ENCODE measurements at regions not wholly inside any gene's neighbourhood (a gene's known extent, or its start where the extent isn't known, plus 50 kb on each side); places are given as distances from the start of the nearest gene placed in this dataset.

DNA sequence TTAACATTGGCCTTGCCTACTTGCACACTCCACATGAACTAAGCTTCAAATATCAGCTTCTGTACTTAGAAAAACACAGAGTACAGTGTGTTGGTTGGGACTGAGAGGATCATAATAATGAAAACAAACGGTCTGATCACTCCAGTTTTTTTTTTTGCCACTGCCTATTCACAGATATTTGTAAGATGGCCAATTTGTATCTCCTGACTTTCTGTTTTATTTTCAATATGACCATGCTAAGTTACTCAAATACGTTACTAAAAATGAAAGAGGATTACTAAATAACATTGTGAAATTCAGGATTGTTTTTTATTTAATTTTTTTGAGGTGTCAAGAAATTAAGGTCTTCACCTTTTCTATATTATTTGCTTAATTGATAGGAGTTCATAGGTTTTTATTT, 595.1 kb downstream of the TUSC7 start:
- DNase-seq (ENCODE audit: low read depth), result no peak

DNA sequence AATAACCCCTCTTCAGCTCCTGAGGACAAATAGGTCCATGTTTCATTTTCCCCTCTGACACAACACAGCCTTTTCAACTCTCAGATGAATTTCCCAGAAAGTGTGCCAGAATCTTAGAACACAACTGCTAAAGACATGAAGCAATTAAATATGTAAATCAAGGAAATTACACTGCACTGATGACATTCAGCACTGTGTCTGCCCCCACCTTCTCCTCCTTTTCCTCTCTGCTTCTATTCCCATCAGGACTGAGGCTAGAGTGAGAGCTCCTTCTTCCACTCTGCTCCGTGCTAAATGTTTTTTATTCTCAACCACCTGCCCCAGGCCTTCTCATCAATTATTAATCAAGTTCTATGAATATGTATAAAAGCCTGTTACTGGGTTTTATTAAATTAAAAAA, 596.1 kb downstream of the TUSC7 start:
- no peak for DNase-seq (ENCODE audit: low read depth)

DNA sequence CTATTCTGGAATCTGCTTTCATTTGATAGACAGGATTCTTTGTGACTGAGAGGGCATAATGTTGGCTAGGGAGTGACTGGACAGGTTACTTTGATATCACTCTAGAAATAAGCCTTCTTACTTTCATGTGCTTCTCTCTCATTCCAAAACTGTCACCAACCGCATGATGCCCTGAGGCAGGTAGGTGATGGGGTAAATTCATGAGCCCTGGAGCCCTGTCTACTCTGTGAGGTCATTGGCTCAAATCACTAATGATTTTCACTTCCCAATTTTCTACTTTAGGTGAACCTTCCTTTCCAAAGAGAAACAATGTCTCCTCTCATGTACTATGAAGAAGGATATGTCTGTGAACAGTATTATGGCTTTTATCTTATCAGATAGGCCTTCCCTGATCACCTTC, 596.7 kb downstream of the TUSC7 start:
- DNase-seq (ENCODE audit: low read depth), result no peak

DNA sequence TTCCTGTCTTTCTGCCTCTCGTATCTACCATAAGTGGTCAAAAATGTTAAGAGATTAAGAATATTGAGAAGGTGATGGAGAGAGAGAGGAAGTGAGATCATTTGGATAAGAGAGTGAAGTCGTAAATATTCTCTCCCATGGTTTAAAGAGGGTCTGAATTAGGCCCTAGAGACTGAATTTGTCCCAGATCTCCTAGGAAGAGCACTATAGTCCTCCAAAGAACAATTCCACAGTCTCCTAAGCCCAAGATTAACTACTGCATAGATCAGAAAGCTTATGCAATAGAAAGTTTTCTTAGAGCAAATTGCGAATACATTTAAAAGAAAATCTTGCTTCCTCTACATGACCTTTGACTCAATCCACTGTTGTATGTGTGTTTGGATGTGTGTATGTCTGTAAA, 598.8 kb downstream of the TUSC7 start:
- no peak for DNase-seq (ENCODE audit: low read depth)

DNA sequence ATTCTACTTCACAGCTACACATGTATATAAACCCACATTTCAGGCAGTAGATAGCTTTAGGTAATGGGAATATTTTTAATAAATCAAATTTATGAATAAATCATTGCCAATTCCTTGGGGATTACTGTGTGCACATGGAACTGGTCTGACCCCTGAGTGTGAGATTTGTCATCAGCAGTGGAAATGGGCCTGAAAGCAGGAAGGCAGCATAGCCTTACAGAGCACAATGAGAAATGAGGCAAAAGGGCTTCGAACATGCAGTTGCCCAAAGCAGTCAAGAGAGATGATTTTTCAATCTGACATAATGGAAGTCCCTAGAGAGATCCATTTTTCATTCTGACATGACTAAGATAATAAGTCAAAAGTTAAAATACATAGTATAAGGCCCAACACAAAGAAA, 599.2 kb downstream of the TUSC7 start:
- DNase-seq (ENCODE audit: low read depth), result no peak

DNA sequence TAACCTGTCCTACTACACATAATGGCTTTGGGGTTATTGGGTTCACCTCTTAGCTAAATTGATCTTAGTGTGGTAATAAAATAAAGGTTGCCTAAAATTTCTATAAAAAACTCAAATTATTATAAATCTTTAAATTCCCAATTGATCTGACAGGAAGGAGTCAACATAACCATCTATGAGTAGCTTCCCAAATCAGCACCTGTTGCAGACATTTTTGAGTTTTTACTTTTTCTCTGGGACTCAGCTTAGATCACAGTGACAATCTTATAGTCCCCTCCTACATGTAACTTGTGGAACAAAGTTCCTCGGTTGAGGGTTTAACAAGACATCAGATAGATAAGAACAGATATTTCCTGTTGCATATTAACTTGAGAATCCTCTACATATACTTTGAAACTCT, 601.0 kb downstream of the TUSC7 start:
- no peak for DNase-seq (ENCODE audit: low read depth)

DNA sequence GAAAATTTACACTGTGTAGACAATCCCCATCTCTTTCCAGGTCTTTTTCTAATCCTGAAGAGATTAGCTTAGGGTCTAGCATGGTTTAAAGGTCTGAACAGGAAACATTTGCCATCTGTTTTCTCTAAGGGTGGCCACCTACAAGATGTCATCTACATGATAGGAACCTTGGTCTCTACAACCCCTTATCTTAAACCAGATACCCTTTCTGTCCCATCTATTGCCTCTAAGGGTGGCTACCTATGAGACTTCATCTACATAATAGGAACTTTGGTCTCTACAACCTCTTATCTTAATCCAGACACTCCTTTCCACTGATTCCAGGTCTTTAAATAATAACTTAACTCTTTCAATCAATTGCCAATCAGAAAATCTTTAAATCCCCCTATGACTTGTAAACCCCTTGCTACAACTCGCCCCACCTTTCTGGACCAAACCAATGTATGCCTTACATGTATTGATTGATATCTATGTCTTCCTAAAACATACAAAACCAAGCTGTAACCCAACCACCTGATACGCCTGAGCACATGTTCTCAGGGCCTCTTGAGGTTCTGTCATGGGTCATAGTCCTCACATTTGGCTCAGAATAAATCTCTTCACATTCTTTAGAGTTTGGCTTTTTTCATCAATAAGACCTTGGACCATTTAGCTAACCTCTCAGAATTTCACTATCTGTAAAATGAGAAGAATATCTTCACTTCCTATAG, 605.0 kb downstream of the TUSC7 start:
- no peak for DNase-seq (ENCODE audit: low read depth)

DNA sequence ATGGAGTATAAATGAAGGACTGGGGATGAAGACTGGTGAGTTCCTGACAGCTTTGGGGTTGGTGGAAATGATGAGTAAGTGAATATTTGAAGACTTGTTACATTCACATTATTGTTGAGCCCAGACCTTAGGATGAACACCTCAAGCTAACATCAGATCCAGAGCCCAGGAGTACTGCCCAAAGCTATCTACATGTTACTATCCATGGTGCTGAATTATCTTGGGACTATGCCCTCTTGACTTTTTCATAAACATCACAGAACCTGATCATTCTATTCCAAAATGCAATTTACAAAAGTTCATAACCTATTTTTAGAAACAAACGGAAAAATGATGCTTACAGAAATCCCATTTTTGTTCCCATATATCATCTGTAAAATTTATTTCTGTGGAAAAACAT, 613.3 kb downstream of the TUSC7 start:
- no peak for DNase-seq (ENCODE audit: low read depth)

DNA sequence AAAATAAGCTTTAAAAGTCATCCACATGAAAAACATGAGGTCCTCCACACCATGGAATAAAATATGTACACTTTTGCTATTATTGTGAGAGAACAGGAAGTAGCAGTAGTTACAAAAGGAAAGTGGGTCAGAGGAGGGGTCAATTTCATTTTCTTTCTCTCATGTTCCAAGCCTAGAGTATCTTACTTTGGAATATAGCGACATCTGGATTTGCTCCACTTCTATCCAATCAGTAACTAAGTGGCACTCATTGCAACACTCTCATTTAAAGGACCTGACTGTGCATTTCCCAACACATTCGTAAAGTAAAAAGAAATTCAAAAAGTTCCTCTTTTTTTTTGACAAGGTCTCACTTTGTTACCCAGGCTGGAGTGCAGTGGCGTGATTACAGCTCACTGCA, 637.3 kb downstream of the TUSC7 start:
- no peak for DNase-seq (ENCODE audit: low read depth)

DNA sequence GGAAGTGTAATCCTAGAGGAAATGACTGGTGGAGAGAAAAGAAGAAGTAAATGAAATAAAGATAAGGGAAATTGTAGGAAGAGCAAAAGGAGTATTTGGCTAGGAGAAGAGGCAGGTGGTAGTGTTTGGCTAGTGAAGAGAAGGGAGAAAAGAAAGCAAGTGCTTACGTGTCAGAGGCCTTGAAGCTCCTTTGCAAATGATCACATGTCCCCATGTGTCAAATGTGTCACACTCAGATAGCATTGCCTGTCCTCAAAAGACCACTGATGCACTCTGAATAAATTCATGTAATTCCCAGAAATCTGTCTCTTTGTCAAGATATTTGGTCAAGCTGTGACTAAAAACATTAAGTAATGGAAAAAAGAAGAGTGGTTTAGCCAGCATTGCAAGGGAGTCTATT, 639.3 kb downstream of the TUSC7 start:
- DNase-seq (ENCODE audit: low read depth), result no peak

DNA sequence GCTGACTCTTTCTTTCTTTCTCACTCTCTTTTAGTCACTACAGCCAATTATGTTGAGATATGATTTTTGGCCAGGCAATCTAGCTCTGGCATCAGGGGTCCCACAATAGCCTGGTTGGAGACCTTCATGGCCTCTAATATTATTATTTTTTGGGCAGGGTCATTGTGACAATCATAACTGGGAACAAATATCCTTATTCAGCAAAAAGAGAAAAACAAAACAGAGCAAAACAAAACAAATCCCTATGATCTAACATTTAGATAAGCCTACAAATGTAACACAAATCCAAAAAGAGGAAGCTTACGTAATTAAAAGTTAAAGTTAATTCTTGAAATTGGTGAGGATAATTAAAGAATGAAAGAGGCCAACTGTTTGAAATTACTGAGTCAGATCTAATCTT, 640.0 kb downstream of the TUSC7 start:
- no peak for DNase-seq (ENCODE audit: low read depth)

DNA sequence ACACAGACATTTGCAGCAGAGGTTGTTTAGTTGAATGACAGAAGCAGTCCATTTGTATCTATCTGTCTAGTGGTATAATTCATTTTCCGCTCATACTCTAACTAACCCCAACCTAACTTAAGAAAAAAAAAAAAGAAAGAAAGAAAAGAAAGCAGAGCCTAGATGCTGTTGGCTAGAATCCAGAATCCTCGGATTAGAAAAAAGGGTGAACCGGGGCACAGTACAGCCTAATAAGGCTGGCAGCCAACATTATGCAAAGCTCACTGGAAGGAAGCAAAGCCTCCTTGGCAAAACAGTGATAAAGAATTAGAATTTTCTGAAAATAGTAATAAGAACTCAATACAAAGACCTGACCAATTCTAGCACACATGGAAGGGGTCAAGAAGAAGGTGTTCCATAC, 640.8 kb downstream of the TUSC7 start:
- DNase-seq (ENCODE audit: low read depth), result no peak

DNA sequence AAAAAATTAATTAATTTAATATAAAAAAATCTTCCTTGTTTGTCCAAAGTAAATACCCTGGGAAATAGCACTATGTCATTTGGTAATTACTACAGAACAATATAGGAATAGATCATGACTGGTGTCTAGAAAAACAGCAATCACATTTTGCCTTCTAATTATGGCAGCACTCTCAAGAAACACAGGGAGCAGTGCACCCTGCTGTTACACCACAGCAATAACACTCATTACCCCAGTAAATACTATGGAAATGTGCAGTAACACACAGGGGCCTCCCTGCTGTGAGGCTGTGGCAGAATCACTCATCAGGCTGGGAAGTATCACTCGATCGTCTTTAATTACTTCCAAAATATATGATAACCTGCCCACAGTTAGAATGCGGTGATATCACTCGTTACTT, 646.0 kb downstream of the TUSC7 start:
- no peak for DNase-seq (ENCODE audit: low read depth)

DNA sequence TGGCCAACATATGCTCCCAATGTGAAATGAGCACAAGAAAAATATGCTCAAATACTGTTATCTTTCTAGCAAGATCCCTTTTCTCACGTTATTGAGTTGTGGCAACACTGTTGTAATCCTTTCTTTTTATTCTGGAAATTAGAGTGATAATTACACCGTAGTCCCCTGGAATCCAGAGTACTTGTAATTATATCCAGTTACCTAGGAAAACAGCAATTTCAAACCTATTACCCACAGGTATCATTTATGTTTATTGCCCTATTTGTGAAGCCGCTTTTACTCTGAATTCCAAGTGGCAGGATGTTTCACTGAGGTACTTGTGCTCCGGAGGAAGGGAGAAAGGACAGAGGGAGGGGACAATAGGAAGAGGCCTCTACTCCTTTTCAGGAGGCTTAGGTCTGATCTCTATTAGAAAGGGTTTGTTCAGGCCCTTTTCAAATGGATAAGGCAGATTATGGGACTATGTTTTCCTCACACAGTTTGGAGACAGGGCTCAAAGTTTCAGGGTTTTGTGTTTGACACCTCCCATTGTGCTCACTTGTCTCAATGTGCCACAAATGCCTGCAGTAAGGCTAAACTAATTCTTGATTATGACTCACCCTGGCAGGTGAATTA, 646.6 kb downstream of the TUSC7 start:
- DNase-seq (ENCODE audit: low read depth), result no peak

DNA sequence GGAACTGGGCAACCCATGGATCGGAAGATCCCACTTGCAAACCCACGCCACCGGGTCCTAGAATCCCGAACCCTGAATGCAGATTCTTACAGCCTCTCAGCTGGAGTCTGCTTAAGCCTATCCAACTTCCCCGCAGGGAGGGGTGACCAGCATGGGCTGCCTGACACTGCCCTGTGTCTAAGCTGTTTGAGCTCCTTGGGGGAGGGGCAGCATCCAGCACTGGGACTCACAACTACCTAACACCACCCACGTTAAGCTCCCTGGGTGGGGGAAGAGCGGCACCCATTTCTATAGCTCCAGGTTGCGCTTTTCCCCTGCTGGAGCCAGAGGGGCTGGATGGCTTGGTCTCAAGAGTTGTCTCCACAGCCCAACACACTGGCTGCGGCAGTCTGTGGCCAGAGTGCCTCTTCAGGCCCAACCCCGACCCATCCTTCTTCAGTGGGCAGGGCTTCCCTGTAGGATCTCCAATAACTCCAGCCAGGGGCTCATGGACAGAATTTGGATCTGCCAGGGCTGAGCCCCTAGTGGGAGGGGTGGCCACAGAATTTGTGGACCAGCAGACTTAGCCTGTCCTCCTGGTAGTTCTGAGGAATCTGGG, 649.2 kb downstream of the TUSC7 start:
- DNase-seq (ENCODE audit: low read depth), result no peak

DNA sequence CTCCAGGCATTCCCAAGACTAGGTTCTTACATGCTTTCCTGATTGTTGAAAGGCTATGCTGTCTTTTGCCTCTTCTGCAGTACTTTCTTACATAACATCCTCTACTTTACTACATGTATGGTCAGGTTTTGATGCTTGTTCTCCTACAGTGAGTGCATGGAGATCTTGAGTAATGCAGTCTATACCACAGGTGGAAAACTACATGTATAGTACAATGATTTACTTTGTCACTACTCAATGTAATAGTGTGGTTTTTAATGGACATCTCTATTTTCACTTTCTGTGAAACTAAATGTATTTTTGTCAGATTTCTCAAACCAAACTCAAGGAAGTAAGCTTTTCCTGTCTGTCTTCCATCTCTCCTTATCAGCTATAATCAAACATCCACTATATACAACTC, 657.0 kb downstream of the TUSC7 start:
- DNase-seq (ENCODE audit: low read depth), result no peak

DNA sequence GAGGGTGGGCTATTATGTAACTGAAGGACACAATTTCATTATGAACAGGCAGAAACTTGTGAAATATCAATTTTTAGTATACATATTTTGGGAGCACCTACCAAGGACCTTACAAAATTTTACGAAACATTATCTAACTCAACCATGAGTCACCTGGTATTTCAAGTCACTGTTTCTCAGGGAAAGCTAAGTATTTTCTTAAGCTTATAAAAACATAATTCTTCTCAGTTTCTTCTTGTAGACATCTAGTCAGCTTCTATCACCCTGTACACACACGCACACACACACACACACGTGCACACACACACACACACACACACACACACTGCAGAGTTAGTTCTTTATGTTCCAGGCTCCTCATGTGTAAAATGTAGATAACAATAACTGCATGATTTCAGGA, 658.3 kb downstream of the TUSC7 start:
- no peak for DNase-seq (ENCODE audit: low read depth)

DNA sequence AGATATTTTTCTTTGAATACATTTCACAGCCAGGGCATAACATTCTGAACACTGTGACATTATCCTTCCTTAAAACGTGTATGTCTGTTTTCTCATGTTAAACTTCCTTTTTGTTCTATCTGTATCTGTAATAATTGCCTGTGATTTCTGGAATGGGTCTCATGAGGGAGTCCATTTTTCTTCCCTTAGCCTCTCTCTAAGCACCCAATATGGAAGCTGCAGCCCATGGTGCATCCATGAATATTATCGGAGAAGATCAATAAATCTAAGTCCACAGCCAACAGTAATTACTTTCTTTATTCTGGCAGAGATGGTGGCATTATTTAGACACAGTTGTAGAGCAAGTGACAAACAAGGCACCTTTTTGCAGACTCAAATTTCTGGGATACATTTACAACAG, 671.1 kb downstream of the TUSC7 start:
- DNase-seq (ENCODE audit: low read depth), result no peak

DNA sequence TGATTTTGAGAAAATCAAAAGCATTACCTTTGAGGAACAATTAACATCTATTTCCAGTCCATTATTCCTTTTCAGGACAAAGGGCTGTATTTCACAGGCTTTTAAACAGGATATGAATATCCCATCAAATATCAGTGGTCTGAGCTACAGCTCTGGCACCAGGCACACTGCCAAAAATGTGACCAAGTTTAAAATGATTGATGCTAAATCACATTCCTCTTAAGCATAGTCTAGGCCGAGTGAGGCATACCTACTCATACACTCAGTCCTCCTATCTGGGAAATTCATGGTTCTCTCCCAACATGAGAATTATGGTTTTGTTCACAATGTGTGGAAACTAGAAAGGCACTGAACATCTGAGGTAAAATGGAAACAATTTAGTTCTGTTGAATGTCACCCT, 683.5 kb downstream of the TUSC7 start:
- DNase-seq (ENCODE audit: low read depth), result no peak

DNA sequence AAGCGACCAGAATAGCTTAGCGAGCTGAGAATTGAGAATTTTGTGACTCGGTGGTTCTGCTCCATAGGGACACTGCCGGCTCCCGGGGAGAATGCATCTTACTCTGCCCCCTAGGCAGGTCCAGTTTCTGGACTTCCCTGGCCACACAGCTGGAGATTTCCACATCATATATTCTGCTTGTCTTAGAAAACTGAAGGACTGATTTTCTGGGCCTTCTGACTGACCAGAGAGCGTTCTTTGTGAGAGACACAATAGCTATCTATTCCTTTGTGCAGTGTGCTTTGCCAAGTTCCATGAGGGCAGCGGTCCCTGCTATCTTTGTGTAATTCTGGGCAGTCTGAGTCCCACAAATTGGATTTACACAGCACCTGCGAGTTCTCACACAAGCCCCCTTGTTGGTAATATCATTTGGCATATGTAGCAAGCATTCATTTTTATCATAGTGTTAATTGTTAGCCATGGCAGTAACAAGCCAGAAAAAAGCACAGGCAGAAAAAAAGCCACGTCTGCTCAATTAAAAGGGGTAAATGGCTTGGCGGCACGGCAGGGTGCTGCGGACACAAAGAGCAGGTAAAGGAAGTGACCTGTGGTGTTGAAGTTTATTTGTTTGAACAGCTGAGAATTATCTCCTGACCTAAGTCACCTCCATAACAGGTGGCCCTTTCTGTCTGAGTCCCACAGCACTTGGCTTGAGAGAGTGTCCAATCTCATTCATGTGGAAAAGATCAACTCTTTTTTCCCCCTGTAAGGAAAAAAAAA, 688.7 kb downstream of the TUSC7 start:
- no peak for DNase-seq (ENCODE audit: low read depth)

DNA sequence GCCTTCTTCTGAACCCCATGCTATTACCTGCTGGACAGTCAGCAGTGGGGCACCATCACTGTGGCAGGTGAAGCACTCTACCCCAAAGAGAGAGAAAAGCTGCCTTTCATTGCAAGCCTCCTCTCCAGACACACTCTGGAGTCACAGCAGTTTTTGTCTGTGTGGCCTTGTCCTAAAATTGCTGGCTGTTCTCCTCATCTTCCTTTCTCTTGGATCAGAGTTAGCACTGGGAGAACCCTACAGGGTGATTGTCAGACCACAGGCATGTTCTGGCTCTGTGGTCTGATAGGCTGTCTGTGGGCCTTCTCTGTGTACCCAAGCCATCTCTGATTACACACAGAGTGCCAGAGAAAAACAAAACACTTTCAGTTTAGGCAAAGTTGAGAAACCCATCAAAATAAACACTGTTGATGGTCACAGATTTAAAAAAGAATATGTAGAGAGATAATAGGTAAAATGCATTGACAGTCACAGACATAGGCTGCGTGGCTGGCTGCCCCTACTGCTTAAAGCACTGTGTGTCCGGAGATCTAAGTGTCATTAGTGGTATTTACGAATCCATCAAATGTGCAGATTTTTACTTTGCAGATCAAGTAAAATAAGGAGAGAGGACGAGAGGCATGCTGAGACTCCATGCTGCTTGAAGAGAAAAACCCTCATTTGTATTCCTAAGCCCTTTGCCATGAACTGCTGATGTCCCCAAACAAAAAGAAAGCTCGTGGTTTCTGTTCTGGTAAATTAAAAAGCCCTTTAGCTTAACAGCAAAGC, 689.9 kb downstream of the TUSC7 start:
- DNase-seq (ENCODE audit: low read depth), result no peak

DNA sequence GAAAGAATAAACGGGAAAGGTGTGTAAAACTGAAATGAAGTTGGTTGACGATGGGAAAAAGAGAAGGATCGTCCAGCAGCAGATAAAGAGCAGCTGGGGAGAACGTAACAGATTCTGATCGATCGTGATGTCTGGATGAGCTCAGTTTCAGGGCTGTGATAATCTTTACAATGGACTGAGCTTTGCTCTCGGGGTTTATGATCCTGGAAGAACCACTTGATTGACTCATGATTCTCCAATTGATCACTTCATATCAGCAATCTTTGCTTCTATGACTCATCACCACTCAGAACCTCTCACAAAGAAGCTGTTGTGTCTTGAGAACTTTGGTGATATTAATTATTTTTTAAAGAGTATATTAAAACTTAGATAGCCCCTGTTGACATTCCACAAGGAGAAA, 690.7 kb downstream of the TUSC7 start:
- no peak for DNase-seq (ENCODE audit: low read depth)

Measured in stimulated activated CD8-positive, alpha-beta memory T cell treated with anti-CD3 and anti-CD28 coated beads, Interleukin-12 subunit alpha, Interleukin-12 subunit beta, amount 100 ng/mL, for 1 hour (primary cell).